Erythroblast (primary cell): ENCODE measurements at regions not wholly inside any gene's neighbourhood (a gene's known extent, or its start where the extent isn't known, plus 50 kb on each side); places are given as distances from the start of the nearest gene placed in this dataset.

Source experiments
- GATA1 ChIP-seq: IDR thresholded peaks from 2 replicates; pipeline ENCODE4 v1.6.1; 2011; ENCODE audit warnings: low read depth, mild to moderate bottlenecking, control low read depth, low read length, moderate library complexity
- POLR2A ChIP-seq: IDR thresholded peaks from 2 replicates; pipeline ENCODE4 v1.6.1; 2011; ENCODE audit warnings: mild to moderate bottlenecking, low read length

- TF ChIP-seq POLR2A (no peak), GATA1 (no peak)
Measured at GRCh38 chr4:174582463-174582862, 60.2 kb upstream of the HPGD start.
